ENCODE measurements at regions not wholly inside any gene's neighbourhood (a gene's known extent, or its start where the extent isn't known, plus 50 kb on each side); places are given as distances from the start of the nearest gene placed in this dataset.

DNA sequence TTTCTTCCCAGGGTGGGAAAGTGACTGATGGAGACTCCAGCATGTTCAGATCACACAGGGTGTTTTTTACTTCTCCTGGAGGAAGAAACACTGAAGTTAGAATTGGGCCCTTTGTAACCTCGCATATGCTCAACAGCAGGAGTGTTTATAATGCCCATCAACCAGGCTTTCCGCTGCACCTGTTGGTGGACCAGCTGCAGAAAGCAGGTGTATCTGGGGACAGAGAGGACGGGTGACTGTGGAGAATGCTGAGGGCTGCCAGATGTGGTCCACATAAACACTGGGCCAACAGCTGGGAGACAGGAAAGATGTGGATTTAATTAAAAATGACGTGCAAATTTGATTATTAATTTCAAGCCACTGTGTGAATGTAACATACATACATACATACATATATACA, 335.5 kb upstream of the SPRED2 start:
- Histone ChIP-seq H3K27me3 (ENCODE audit: insufficient read depth, poor library complexity, severe bottlenecking) (no peaks in the 10 kb centered on the region), H3K27ac (replicated peaks) (no peak overlapping the region), H3K4me3 (replicated peaks; ENCODE audit: insufficient read depth, low read length) (no peak overlapping the region)
- no peak for DNase-seq (ENCODE audit: low read depth in 1 of 2, low spot score in 1 of 2)
- TF ChIP-seq, protein P1, sequence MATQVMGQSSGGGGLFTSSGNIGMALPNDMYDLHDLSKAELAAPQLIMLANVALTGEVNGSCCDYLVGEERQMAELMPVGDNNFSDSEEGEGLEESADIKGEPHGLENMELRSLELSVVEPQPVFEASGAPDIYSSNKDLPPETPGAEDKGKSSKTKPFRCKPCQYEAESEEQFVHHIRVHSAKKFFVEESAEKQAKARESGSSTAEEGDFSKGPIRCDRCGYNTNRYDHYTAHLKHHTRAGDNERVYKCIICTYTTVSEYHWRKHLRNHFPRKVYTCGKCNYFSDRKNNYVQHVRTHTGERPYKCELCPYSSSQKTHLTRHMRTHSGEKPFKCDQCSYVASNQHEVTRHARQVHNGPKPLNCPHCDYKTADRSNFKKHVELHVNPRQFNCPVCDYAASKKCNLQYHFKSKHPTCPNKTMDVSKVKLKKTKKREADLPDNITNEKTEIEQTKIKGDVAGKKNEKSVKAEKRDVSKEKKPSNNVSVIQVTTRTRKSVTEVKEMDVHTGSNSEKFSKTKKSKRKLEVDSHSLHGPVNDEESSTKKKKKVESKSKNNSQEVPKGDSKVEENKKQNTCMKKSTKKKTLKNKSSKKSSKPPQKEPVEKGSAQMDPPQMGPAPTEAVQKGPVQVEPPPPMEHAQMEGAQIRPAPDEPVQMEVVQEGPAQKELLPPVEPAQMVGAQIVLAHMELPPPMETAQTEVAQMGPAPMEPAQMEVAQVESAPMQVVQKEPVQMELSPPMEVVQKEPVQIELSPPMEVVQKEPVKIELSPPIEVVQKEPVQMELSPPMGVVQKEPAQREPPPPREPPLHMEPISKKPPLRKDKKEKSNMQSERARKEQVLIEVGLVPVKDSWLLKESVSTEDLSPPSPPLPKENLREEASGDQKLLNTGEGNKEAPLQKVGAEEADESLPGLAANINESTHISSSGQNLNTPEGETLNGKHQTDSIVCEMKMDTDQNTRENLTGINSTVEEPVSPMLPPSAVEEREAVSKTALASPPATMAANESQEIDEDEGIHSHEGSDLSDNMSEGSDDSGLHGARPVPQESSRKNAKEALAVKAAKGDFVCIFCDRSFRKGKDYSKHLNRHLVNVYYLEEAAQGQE (IDR thresholded peaks at IDR 0.05; ENCODE audit: insufficient replicate concordance, low read depth), result no peak
- TF ChIP-seq GABPA (IDR thresholded peaks at IDR 0.05; ENCODE audit: low read depth) (no peak), POLR2AphosphoS5 (IDR thresholded peaks at IDR 0.05; ENCODE audit: low read depth) (no peak), SPI1 (IDR thresholded peaks at IDR 0.05; ENCODE audit: borderline replicate concordance, low read depth) (no peak)
- TF ChIP-seq, protein P2, sequence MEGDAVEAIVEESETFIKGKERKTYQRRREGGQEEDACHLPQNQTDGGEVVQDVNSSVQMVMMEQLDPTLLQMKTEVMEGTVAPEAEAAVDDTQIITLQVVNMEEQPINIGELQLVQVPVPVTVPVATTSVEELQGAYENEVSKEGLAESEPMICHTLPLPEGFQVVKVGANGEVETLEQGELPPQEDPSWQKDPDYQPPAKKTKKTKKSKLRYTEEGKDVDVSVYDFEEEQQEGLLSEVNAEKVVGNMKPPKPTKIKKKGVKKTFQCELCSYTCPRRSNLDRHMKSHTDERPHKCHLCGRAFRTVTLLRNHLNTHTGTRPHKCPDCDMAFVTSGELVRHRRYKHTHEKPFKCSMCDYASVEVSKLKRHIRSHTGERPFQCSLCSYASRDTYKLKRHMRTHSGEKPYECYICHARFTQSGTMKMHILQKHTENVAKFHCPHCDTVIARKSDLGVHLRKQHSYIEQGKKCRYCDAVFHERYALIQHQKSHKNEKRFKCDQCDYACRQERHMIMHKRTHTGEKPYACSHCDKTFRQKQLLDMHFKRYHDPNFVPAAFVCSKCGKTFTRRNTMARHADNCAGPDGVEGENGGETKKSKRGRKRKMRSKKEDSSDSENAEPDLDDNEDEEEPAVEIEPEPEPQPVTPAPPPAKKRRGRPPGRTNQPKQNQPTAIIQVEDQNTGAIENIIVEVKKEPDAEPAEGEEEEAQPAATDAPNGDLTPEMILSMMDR (IDR thresholded peaks at IDR 0.05; ENCODE audit: insufficient read depth, low read length), result no peak

DNA sequence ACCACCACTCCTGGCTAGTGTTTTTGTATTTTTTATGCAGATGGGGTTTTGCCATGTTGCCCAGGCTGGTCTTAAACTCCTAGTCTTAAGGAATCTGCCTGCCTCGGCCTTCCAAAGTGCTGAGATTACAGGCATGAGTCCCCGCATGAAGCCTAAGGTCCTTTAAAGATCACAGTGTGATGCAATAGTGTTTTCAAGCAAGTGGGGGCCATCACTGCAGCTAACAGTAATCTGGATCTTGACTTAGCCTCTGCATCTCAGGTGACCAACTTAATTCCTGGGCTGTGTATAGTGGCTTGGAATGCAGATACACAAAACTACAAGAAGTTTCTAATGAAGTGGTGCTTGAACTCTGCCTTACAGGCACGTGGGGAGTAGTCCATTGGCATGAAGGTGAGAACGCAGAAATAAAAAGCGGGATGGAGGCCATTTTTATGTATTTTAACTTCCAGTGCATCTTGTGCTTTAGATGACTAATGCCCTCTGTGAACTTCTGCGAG, 334.4 kb upstream of the SPRED2 start:
- Histone ChIP-seq H3K4me3 (replicated peaks; ENCODE audit: insufficient read depth, low read length) (no peak overlapping the region), H3K27ac (replicated peaks) (no peak overlapping the region), H3K27me3 (ENCODE audit: insufficient read depth, poor library complexity, severe bottlenecking) (no peaks in the 10 kb centered on the region)
- no peak for TF ChIP-seq GABPA (IDR thresholded peaks at IDR 0.05; ENCODE audit: low read depth)
- TF ChIP-seq, protein P1 (IDR thresholded peaks at IDR 0.05; ENCODE audit: insufficient replicate concordance, low read depth), result no peak
- no peak for TF ChIP-seq SPI1 (IDR thresholded peaks at IDR 0.05; ENCODE audit: borderline replicate concordance, low read depth)
- TF ChIP-seq POLR2AphosphoS5 (IDR thresholded peaks at IDR 0.05; ENCODE audit: low read depth), result no peak
- TF ChIP-seq, protein P2 (IDR thresholded peaks at IDR 0.05; ENCODE audit: insufficient read depth, low read length), result no peak
- DNase-seq (ENCODE audit: low read depth in 1 of 2, low spot score in 1 of 2), result no peak

DNA sequence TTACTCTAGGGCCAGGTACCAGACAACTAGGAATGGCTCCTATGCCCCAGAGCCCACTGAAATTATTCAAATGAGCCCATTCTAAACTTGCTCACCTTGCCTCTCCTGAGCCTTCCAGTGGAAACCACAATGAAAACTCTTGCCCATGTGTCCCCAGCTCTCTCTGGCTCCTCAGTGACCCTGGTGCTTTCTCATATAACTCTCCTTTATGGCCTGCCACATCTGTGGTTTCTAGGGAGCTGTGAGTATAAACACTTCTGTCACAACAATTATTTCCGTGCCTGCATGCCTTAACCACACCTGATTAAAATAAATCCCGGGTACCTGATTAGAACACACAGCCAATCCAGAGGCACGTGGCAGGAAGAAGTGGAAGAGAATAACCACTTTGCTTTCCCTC, 333.0 kb upstream of the SPRED2 start:
- DNase-seq (ENCODE audit: low read depth in 1 of 2, low spot score in 1 of 2), result no peak
- TF ChIP-seq POLR2AphosphoS5 (IDR thresholded peaks at IDR 0.05; ENCODE audit: low read depth), result no peak
- TF ChIP-seq, protein P2 (IDR thresholded peaks at IDR 0.05; ENCODE audit: insufficient read depth, low read length), result no peak
- TF ChIP-seq, protein P1 (IDR thresholded peaks at IDR 0.05; ENCODE audit: insufficient replicate concordance, low read depth), result no peak
- no peak for TF ChIP-seq SPI1 (IDR thresholded peaks at IDR 0.05; ENCODE audit: borderline replicate concordance, low read depth)
- TF ChIP-seq GABPA (IDR thresholded peaks at IDR 0.05; ENCODE audit: low read depth), result no peak
- Histone ChIP-seq H3K27me3 (ENCODE audit: insufficient read depth, poor library complexity, severe bottlenecking) (no peaks in the 10 kb centered on the region), H3K27ac (replicated peaks) (no peak overlapping the region), H3K4me3 (replicated peaks; ENCODE audit: insufficient read depth, low read length) (no peak overlapping the region)

Data from HL-60 (cell line).